ENCODE measurements at regions not wholly inside any gene's neighbourhood (a gene's known extent, or its start where the extent isn't known, plus 50 kb on each side); places are given as distances from the start of the nearest gene placed in this dataset.

DNA sequence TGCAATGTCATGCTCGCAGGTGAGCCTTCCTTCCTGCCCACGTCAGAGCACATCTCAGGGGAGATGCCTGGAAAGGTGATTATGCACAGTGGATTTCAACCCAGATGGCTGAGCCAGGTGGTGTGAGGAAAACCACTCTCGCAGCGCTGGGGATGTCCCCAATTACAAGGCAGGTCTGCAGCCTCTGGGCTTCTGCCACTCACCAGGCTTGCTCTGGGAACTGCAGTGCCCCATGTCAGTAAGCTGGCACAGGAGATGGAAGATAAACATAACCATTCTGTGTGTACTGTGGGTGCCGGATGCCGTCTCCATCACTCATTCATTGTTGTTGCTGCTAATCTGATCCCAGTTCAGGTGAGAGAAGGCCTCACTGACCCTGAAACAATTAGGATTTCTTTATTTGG is 222.9 kb upstream of the PITRM1 start:
- Histone ChIP-seq H3K27ac (ENCODE audit: low read depth, low read length, poor library complexity, severe bottlenecking) (no peak overlapping the region), H2AFZ (ENCODE audit: low read length) (no peak overlapping the region), H3K4me3 (ENCODE audit: low read depth, low read length, poor library complexity, severe bottlenecking) (no peak overlapping the region), H4K20me1 (ENCODE audit: insufficient read depth, low read length) (no peaks in the 10 kb centered on the region), H3K4me2 (ENCODE audit: low read length) (no peak overlapping the region), H3K9me3 (ENCODE audit: low read length) (no peaks in the 10 kb centered on the region), H3F3A (ENCODE audit: insufficient read depth, low read length) (no peaks in the 10 kb centered on the region), H3K4me1 (ENCODE audit: insufficient read depth, low read length, severe bottlenecking) (no peaks in the 10 kb centered on the region), H3K9ac (ENCODE audit: low read length) (no peak overlapping the region), H3K27me3 (ENCODE audit: insufficient read depth, low read length) (no peaks in the 10 kb centered on the region), H3K9me2 (ENCODE audit: low read depth, low read length) (no peaks in the 10 kb centered on the region), H3K79me2 (ENCODE audit: insufficient read depth, low read length) (no peaks in the 10 kb centered on the region), H3K36me3 (ENCODE audit: insufficient read depth, low read length) (no peaks in the 10 kb centered on the region)
- TF ChIP-seq EZH2 (IDR thresholded peaks at IDR 0.05; ENCODE audit: borderline replicate concordance, low read length): no peak
- TF ChIP-seq, protein P1, sequence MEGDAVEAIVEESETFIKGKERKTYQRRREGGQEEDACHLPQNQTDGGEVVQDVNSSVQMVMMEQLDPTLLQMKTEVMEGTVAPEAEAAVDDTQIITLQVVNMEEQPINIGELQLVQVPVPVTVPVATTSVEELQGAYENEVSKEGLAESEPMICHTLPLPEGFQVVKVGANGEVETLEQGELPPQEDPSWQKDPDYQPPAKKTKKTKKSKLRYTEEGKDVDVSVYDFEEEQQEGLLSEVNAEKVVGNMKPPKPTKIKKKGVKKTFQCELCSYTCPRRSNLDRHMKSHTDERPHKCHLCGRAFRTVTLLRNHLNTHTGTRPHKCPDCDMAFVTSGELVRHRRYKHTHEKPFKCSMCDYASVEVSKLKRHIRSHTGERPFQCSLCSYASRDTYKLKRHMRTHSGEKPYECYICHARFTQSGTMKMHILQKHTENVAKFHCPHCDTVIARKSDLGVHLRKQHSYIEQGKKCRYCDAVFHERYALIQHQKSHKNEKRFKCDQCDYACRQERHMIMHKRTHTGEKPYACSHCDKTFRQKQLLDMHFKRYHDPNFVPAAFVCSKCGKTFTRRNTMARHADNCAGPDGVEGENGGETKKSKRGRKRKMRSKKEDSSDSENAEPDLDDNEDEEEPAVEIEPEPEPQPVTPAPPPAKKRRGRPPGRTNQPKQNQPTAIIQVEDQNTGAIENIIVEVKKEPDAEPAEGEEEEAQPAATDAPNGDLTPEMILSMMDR (IDR thresholded peaks at IDR 0.05; ENCODE audit: low read length): no peak

DNA sequence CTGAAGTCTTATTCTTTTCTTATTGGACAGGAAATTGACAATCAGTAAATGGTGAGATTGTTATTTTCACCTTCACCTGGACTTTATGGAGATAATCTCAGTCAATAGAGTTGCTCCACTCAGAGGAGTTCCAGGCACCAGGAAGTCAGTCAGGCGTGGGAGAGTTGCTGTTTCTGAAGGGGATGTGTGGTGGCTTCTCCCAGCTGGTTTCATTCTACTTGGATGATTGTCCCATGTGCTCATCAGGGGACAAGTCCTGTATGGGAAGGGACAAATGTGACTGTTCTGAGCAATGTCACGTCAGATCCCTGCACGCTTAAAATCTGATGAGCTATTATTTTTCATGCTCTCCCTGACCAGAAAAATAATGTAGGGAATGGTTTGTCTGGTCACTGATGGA is 222.5 kb upstream of the PITRM1 start:
- Histone ChIP-seq H3K27ac (ENCODE audit: low read depth, low read length, poor library complexity, severe bottlenecking) (no peak overlapping the region), H3K9me3 (ENCODE audit: low read length) (no peaks in the 10 kb centered on the region), H3K36me3 (ENCODE audit: insufficient read depth, low read length) (no peaks in the 10 kb centered on the region), H2AFZ (ENCODE audit: low read length) (no peak overlapping the region), H3K9ac (ENCODE audit: low read length) (no peak overlapping the region), H3K9me2 (ENCODE audit: low read depth, low read length) (no peaks in the 10 kb centered on the region), H3F3A (ENCODE audit: insufficient read depth, low read length) (no peaks in the 10 kb centered on the region), H3K27me3 (ENCODE audit: insufficient read depth, low read length) (no peaks in the 10 kb centered on the region), H3K4me3 (ENCODE audit: low read depth, low read length, poor library complexity, severe bottlenecking) (no peak overlapping the region), H3K4me2 (ENCODE audit: low read length) (no peak overlapping the region), H4K20me1 (ENCODE audit: insufficient read depth, low read length) (no peaks in the 10 kb centered on the region), H3K79me2 (ENCODE audit: insufficient read depth, low read length) (no peaks in the 10 kb centered on the region), H3K4me1 (ENCODE audit: insufficient read depth, low read length, severe bottlenecking) (no peaks in the 10 kb centered on the region)
- TF ChIP-seq EZH2 (IDR thresholded peaks at IDR 0.05; ENCODE audit: borderline replicate concordance, low read length): no peak

DNA sequence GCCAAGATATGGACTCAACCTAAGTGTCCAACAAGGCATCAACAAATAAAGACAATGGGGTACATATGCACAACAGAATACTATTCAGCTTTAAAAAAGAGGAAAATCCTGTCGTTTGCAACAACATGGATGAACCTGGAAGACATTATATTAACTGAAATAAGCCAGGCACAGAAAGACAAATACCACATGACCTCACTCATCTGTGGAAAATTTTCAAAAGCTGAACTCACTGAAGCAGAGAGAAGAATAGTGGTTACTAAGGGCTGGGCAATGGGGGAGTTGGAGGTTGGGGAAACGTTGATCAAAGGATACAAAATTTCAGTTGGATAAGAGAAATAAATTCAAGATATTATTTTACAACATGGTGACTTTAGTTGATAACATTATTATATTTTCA is 221.4 kb upstream of the PITRM1 start:
- no peak overlapping the region for H3K4me3 ChIP-seq (ENCODE audit: low read depth, low read length, poor library complexity, severe bottlenecking)
- H3K4me2 ChIP-seq (ENCODE audit: low read length): no peak overlapping the region
- H2AFZ ChIP-seq (ENCODE audit: low read length): no peak overlapping the region
- no peaks in the 10 kb centered on the region for H3F3A ChIP-seq (ENCODE audit: insufficient read depth, low read length)
- H3K9me3 ChIP-seq (ENCODE audit: low read length): no peaks in the 10 kb centered on the region
- no peak overlapping the region for H3K27ac ChIP-seq (ENCODE audit: low read depth, low read length, poor library complexity, severe bottlenecking)
- H3K79me2 ChIP-seq (ENCODE audit: insufficient read depth, low read length): no peaks in the 10 kb centered on the region
- H3K27me3 ChIP-seq (ENCODE audit: insufficient read depth, low read length): no peaks in the 10 kb centered on the region
- no peaks in the 10 kb centered on the region for H3K9me2 ChIP-seq (ENCODE audit: low read depth, low read length)
- TF ChIP-seq EZH2 (IDR thresholded peaks at IDR 0.05; ENCODE audit: borderline replicate concordance, low read length): no peak
- TF ChIP-seq, protein P1 (IDR thresholded peaks at IDR 0.05; ENCODE audit: low read length): no peak
- no peaks in the 10 kb centered on the region for H4K20me1 ChIP-seq (ENCODE audit: insufficient read depth, low read length)
- H3K36me3 ChIP-seq (ENCODE audit: insufficient read depth, low read length): no peaks in the 10 kb centered on the region
- H3K9ac ChIP-seq (ENCODE audit: low read length): no peak overlapping the region
- no peaks in the 10 kb centered on the region for H3K4me1 ChIP-seq (ENCODE audit: insufficient read depth, low read length, severe bottlenecking)

DNA sequence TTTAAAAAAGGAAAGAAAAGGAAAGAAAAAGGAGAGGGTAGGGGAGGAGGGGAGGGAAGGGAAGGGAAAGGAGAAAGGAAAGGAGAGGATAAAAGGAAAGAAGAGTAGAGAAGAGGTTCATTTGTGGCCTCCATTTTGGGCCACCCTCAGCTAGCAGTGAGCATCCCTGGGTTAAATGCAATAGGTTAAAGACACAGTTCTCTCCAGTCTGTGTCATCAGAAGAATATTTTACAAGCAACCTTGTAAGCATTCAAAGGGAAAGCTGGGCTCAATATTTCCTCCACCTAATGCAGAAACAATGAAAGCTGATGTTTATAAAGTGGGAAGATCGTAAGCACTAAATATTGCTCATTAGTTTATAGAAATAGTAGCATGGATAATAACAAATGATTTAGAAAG is 219.1 kb upstream of the PITRM1 start:
- Histone ChIP-seq H3K27me3 (ENCODE audit: insufficient read depth, low read length) (no peaks in the 10 kb centered on the region), H3K4me3 (ENCODE audit: low read depth, low read length, poor library complexity, severe bottlenecking) (no peak overlapping the region), H3F3A (ENCODE audit: insufficient read depth, low read length) (no peaks in the 10 kb centered on the region), H3K9me2 (ENCODE audit: low read depth, low read length) (no peaks in the 10 kb centered on the region), H4K20me1 (ENCODE audit: insufficient read depth, low read length) (no peaks in the 10 kb centered on the region), H3K4me2 (ENCODE audit: low read length) (no peak overlapping the region), H3K79me2 (ENCODE audit: insufficient read depth, low read length) (no peaks in the 10 kb centered on the region), H2AFZ (ENCODE audit: low read length) (no peak overlapping the region), H3K27ac (ENCODE audit: low read depth, low read length, poor library complexity, severe bottlenecking) (no peak overlapping the region), H3K36me3 (ENCODE audit: insufficient read depth, low read length) (no peaks in the 10 kb centered on the region), H3K4me1 (ENCODE audit: insufficient read depth, low read length, severe bottlenecking) (no peaks in the 10 kb centered on the region), H3K9me3 (ENCODE audit: low read length) (no peaks in the 10 kb centered on the region), H3K9ac (ENCODE audit: low read length) (no peak overlapping the region)
- TF ChIP-seq, protein P1 (IDR thresholded peaks at IDR 0.05; ENCODE audit: low read length): no peak
- no peak for TF ChIP-seq EZH2 (IDR thresholded peaks at IDR 0.05; ENCODE audit: borderline replicate concordance, low read length)
